PC-9 (cell line): ENCODE measurements at regions not wholly inside any gene's neighbourhood (a gene's known extent, or its start where the extent isn't known, plus 50 kb on each side); places are given as distances from the start of the nearest gene placed in this dataset.

Source experiments
- EZH2 ChIP-seq: fragments of 200-600 bp; sonication (generic); IDR thresholded peaks from 2 replicates; pipeline ENCODE4 v1.8.0; 2017; ENCODE audit warnings: antibody characterized with exemption, low read depth
- TF ChIP-seq, protein P1 (sequence below): fragments of 200-600 bp; sonication (generic); conservative IDR thresholded peaks from 2 replicates; pipeline ENCODE4 v1.6.1; 2017; ENCODE audit warnings: mixed run types, antibody characterized with exemption, mild to moderate bottlenecking, moderate library complexity

DNA sequence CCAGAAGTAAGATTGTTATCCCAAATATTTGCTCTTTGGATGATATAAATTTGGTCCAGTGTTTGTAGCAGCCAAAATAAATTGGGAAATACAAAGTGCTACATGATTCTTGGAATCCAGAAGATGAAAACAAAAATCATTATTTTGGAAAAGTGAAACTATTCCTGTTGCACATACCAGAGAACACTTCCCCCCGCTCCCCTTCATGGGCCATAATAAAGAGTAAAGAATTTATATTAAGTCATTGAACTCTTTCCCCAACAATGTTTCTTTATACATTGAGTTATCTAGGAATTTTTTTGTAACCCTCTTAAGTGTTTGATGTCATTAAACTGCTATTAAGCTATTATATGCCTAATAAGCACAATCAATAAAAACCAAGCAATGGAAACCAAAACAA lies 490.4 kb upstream of the HS3ST5 start:
- TF ChIP-seq, protein P1, sequence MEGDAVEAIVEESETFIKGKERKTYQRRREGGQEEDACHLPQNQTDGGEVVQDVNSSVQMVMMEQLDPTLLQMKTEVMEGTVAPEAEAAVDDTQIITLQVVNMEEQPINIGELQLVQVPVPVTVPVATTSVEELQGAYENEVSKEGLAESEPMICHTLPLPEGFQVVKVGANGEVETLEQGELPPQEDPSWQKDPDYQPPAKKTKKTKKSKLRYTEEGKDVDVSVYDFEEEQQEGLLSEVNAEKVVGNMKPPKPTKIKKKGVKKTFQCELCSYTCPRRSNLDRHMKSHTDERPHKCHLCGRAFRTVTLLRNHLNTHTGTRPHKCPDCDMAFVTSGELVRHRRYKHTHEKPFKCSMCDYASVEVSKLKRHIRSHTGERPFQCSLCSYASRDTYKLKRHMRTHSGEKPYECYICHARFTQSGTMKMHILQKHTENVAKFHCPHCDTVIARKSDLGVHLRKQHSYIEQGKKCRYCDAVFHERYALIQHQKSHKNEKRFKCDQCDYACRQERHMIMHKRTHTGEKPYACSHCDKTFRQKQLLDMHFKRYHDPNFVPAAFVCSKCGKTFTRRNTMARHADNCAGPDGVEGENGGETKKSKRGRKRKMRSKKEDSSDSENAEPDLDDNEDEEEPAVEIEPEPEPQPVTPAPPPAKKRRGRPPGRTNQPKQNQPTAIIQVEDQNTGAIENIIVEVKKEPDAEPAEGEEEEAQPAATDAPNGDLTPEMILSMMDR: no peak
- no peak for TF ChIP-seq EZH2
